NB4 (cell line): ENCODE measurements at regions not wholly inside any gene's neighbourhood (a gene's known extent, or its start where the extent isn't known, plus 50 kb on each side); places are given as distances from the start of the nearest gene placed in this dataset.

Source experiments
- MYC ChIP-seq: IDR thresholded peaks from 2 replicates; pipeline ENCODE4 v1.6.1; 2011; ENCODE audit warnings: low read depth, low read length
- POLR2A ChIP-seq: IDR thresholded peaks from 2 replicates; pipeline ENCODE4 v1.6.1; 2011; ENCODE audit warnings: mild to moderate bottlenecking; ENCODE audit not compliant: insufficient read length; ENCODE audit errors: extremely low read depth
- TF ChIP-seq, protein P1 (sequence below): IDR thresholded peaks from one replicate; pipeline ENCODE4 v1.5.1; 2012; ENCODE audit warnings: low read depth, low read length
- TF ChIP-seq, protein P2 (sequence below): IDR thresholded peaks from 2 replicates; pipeline ENCODE4 v1.6.1; 2011; ENCODE audit warnings: low read depth, low read length

DNA sequence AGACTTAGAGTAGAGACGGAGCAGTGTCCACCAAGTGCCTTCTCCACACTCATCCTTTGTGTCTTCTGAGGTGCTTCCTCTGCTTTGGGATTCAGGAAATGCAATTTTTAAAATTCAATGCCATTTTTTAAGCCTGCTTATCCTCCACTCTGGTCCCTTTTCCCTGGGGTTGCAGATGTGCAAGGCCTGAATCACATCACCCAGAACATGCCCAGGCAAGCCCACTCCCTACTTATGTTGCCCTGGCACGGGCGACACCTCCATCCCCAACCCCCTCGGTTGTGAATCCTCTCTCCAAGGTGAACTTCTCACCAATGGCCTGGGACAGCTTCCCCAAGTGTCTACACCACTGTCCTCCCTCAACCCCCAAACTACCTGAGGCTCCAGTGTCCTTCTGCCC, 116.2 kb downstream of the C17orf67 start:
- TF ChIP-seq, protein P1, sequence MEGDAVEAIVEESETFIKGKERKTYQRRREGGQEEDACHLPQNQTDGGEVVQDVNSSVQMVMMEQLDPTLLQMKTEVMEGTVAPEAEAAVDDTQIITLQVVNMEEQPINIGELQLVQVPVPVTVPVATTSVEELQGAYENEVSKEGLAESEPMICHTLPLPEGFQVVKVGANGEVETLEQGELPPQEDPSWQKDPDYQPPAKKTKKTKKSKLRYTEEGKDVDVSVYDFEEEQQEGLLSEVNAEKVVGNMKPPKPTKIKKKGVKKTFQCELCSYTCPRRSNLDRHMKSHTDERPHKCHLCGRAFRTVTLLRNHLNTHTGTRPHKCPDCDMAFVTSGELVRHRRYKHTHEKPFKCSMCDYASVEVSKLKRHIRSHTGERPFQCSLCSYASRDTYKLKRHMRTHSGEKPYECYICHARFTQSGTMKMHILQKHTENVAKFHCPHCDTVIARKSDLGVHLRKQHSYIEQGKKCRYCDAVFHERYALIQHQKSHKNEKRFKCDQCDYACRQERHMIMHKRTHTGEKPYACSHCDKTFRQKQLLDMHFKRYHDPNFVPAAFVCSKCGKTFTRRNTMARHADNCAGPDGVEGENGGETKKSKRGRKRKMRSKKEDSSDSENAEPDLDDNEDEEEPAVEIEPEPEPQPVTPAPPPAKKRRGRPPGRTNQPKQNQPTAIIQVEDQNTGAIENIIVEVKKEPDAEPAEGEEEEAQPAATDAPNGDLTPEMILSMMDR = no peak
- TF ChIP-seq POLR2A (no peak), MYC (no peak)
- TF ChIP-seq, protein P2, sequence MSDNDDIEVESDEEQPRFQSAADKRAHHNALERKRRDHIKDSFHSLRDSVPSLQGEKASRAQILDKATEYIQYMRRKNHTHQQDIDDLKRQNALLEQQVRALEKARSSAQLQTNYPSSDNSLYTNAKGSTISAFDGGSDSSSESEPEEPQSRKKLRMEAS = no peak
